CD4-positive, alpha-beta T cell (primary cell): ENCODE measurements at regions not wholly inside any gene's neighbourhood (a gene's known extent, or its start where the extent isn't known, plus 50 kb on each side); places are given as distances from the start of the nearest gene placed in this dataset.

Experiments used
- ATAC-seq: fragments of 200-7000 bp; cut with Tn5 transposase; one replicate; pipeline ENCODE4 v1.10.0; 2022; ENCODE audit warnings: mild to moderate bottlenecking; ENCODE audit not compliant: poor library complexity
- CTCF ChIA-PET: fragments of 350-600 bp; sonication (Branson Sonifier 250); formaldehyde crosslinking; loops from one replicate; lab custom pipeline; 2021; ENCODE audit warnings: antibody characterized with exemption, inconsistent platforms; lab: Charles Lee
- POLR2A ChIA-PET: fragments of 350-600 bp; sonication (Branson Sonifier 250); formaldehyde crosslinking; loops from one replicate; lab custom pipeline; 2021; ENCODE audit warnings: antibody characterized with exemption, inconsistent platforms; lab: Charles Lee
- DNase-seq, 14 experiments: peaks; one replicate each; pipeline ENCODE4 v3.0.0-alpha.2; 2013 to 2020; ENCODE audit warnings: mixed read lengths in 2 of 14
- H3K27ac ChIP-seq, 2 donors: one replicate each; pipeline versions ENCODE4 v1.5.1 to v1.7.0; 2013; ENCODE audit warnings: low read length in 2 of 2, low read depth in 1 of 2, mild to moderate bottlenecking in 1 of 2
- H3K27me3 ChIP-seq, 2 experiments: 1 replicate in 1 of 2; 2 replicates in 1 of 2; pipeline versions ENCODE4 v1.6.1 to v1.7.0; 2013; ENCODE audit warnings: low read length in 2 of 2, control low read depth in 1 of 2, mild to moderate bottlenecking in 1 of 2, moderate library complexity in 1 of 2; ENCODE audit not compliant: insufficient read depth in 2 of 2, control insufficient read depth in 1 of 2
- H3K36me3 ChIP-seq: one replicate; pipeline ENCODE4 v1.6.1; 2013; ENCODE audit warnings: low read length, control low read depth; ENCODE audit not compliant: insufficient read depth
- H3K4me1 ChIP-seq: one replicate; pipeline ENCODE4 v1.6.1; 2013; ENCODE audit warnings: low read length, control low read depth; ENCODE audit not compliant: insufficient read depth
- H3K4me3 ChIP-seq: one replicate; pipeline ENCODE4 v1.5.1; 2013; ENCODE audit warnings: mild to moderate bottlenecking, low read length, moderate library complexity
- H3K9me3 ChIP-seq, 2 experiments: 1 replicate in 1 of 2; 2 replicates in 1 of 2; pipeline versions ENCODE4 v1.6.1 to v1.7.0; 2013; ENCODE audit warnings: low read length in 2 of 2, mild to moderate bottlenecking in 2 of 2, control low read depth in 1 of 2, moderate library complexity in 1 of 2; ENCODE audit not compliant: control insufficient read depth in 1 of 2, insufficient read depth in 1 of 2
- H3K27ac Mint-ChIP-seq: one replicate; pipeline ENCODE4 v1.8.0; 2020; ENCODE audit warnings: mixed read lengths
- H3K27me3 Mint-ChIP-seq: one replicate; pipeline ENCODE4 v1.8.0; 2021; ENCODE audit warnings: mixed read lengths
- H3K36me3 Mint-ChIP-seq: one replicate; pipeline ENCODE4 v1.8.0; 2021; ENCODE audit warnings: low read depth, mixed read lengths
- H3K4me1 Mint-ChIP-seq: one replicate; pipeline ENCODE4 v1.8.0; 2021; ENCODE audit warnings: low read depth, mixed read lengths
- H3K4me3 Mint-ChIP-seq: one replicate; pipeline ENCODE4 v1.8.0; 2020; ENCODE audit warnings: mild to moderate bottlenecking, mixed read lengths
- H3K9me3 Mint-ChIP-seq: one replicate; pipeline ENCODE4 v1.8.0; 2020; ENCODE audit warnings: mixed read lengths
- CTCF ChIP-seq: fragments of 200-600 bp; IDR thresholded peaks from one replicate; pipeline ENCODE4 v1.8.0; 2022; ENCODE audit warnings: antibody characterized with exemption, mild to moderate bottlenecking
- intact Hi-C, 2 experiments: fragments of 100-400 bp; cut with DNase I in 1 of 2; cut with micrococcal nuclease in 1 of 2; formaldehyde crosslinking; loops; one replicate each; pipeline versions ENCODE4 v1.15.1 to v1.9.0; 2023 to 2025; cut with DNase I, micrococcal nuclease

- Mint-ChIP-seq H3K4me3 (no peak overlapping the region), H3K27ac (no peak overlapping the region), H3K27me3 (peaks cover 39% of the 10 kb centered on the region), H3K4me1 (no peaks in the 10 kb centered on the region), H3K36me3 (no peaks in the 10 kb centered on the region), H3K9me3 (no peaks in the 10 kb centered on the region)
- intact Hi-C loops = no loop called here
- no peak overlapping the region for H3K4me3 ChIP-seq
- DNase-seq (no peak), ATAC-seq (no peak)
- no peak overlapping the region for H3K27ac ChIP-seq
- ChIA-PET POLR2A (no interaction called here), CTCF (no interaction called here)
- TF ChIP-seq CTCF = no peak
- no peaks in the 10 kb centered on the region for H3K4me1 ChIP-seq
- H3K27me3 ChIP-seq = peaks cover 0 to 5% of the 10 kb centered on the region in 2 experiments
- H3K9me3 ChIP-seq = no peaks in the 10 kb centered on the region
- H3K36me3 ChIP-seq = no peaks in the 10 kb centered on the region
Measured at GRCh38 chr6:169332250-169332649, 78.6 kb upstream of the THBS2 start.

GRCh38 chr6:169328112-169328801 is 74.6 kb upstream of the THBS2 start:
- H3K27me3 Mint-ChIP-seq = peaks cover 43% of the 10 kb centered on the region
- H3K9me3 Mint-ChIP-seq = no peaks in the 10 kb centered on the region
- H3K9me3 ChIP-seq = peaks cover 0 to 5% of the 10 kb centered on the region in 2 experiments
- no peaks in the 10 kb centered on the region for H3K4me1 ChIP-seq
- H3K27ac ChIP-seq = no peak overlapping the region
- intact Hi-C loops = no loop called here
- no peak overlapping the region for H3K27ac Mint-ChIP-seq
- no peaks in the 10 kb centered on the region for H3K4me1 Mint-ChIP-seq
- ChIA-PET POLR2A (no interaction called here), CTCF (no interaction called here)
- no peaks in the 10 kb centered on the region for H3K36me3 Mint-ChIP-seq
- H3K27me3 ChIP-seq = peaks cover 1 to 3% of the 10 kb centered on the region in 2 experiments
- no peak for TF ChIP-seq CTCF
- no peak for ATAC-seq
- no peaks in the 10 kb centered on the region for H3K36me3 ChIP-seq
- DNase-seq = no peak
- H3K4me3 Mint-ChIP-seq = no peak overlapping the region
- no peak overlapping the region for H3K4me3 ChIP-seq

DNA sequence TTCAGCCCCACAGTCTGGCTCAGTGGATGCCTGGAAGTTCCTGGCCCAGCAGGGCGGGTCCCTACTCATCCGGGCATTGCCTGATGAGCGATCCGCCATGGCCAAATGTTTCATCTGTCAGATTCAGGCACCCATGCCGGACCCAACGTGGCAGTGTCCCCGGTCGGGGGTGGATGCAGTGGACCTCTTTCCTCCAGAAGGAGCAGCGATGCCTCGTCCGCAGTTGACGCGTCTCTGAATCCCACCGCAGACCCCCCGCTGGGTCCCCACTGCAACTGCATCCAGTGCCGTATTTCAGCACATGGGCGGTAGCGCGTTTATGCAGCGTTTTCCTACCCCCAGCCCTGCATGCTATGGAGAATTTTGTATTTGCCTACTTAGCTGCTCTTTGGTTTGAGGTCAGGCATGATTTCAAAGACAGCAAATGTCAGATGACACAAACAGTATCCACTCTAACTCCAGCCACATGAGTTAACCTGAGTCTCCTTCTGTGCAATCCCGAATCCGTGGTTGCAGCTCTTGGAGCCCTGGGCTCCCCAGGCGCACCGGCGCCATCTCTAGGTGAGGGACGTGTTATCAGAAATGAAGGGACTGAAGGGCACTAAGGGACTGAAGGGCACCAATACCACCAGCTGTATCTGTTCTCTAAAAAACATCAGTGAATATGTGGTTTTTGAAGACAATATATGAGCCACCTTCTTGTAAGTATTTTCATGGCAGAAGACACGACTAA is 72.6 kb upstream of the THBS2 start:
- ChIA-PET CTCF (no interaction called here), POLR2A (no interaction called here)
- peaks cover 0 to 8% of the 10 kb centered on the region in 2 experiments for H3K9me3 ChIP-seq
- no peaks in the 10 kb centered on the region for H3K9me3 Mint-ChIP-seq
- H3K4me3 ChIP-seq = no peak overlapping the region
- H3K4me1 Mint-ChIP-seq = no peaks in the 10 kb centered on the region
- ATAC-seq = no peak
- H3K27ac Mint-ChIP-seq = no peak overlapping the region
- peaks cover 41% of the 10 kb centered on the region for H3K27me3 Mint-ChIP-seq
- no peak for DNase-seq
- H3K36me3 ChIP-seq = no peaks in the 10 kb centered on the region
- H3K27ac ChIP-seq = no peak overlapping the region
- no peaks in the 10 kb centered on the region for H3K36me3 Mint-ChIP-seq
- peaks cover 0 to 3% of the 10 kb centered on the region in 2 experiments for H3K27me3 ChIP-seq
- H3K4me3 Mint-ChIP-seq = no peak overlapping the region
- no peaks in the 10 kb centered on the region for H3K4me1 ChIP-seq
- TF ChIP-seq CTCF = no peak
- intact Hi-C loops = no loop called here
